ENCODE measurements at regions not wholly inside any gene's neighbourhood (a gene's known extent, or its start where the extent isn't known, plus 50 kb on each side); places are given as distances from the start of the nearest gene placed in this dataset.

DNA sequence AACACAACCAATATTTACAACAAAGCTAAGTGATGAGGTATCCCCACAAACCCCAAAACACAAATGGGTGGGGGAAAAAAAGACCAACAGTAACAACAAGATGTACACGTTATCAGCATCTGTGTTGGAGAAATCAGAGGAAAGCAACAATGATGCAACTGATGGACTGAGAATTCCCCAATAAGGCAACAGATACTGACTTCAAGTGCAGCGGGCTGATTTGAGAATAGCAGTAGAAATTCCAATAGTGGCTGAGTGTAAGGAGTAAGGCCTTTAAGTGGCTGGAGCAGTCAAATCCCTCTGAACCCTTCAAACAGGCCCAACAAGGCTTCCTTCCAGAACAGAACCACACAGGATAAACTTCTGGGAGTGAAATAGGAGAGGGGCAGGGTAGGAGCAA, 97.6 kb downstream of the TM2D1 start:
- no peak for DNase-seq

DNA sequence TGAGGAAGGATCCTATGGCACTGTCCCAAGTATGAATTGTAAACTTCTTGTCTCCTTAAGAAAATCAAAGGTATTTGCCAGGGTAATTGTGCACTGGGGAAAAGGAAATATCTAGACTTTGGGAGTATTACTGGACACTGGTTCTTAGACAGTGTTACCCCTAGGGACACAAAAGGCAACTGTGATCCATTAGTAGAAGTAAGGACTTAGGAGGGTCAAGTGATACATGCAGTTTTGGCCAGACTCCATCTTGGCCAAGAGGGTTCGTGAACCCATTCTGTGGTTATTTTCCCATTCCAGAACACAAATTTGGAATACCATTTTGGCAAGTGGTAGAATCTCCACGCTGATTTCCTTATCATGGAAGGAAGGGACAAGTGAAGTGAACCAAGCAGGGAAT, 98.1 kb downstream of the TM2D1 start:
- DNase-seq, result no peak

DNA sequence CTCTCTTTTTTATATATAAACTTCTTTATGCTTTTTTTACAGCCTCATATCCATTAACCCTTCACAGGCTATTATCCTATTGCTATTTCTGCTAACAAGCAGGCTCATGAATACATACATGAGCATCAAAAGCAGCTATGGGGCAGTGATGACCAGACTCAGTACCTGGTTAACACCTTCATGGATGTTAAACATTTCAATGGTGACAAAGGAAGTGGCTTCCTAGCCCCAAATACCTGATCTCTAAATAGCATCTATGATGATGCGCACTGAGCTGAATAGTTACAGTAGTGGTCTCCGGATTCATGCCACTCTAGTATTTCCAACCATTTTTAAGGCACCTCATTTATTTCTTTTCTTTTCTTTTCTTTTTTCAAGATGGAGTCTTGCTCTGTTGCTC, 101.1 kb downstream of the TM2D1 start:
- no peak for DNase-seq

DNA sequence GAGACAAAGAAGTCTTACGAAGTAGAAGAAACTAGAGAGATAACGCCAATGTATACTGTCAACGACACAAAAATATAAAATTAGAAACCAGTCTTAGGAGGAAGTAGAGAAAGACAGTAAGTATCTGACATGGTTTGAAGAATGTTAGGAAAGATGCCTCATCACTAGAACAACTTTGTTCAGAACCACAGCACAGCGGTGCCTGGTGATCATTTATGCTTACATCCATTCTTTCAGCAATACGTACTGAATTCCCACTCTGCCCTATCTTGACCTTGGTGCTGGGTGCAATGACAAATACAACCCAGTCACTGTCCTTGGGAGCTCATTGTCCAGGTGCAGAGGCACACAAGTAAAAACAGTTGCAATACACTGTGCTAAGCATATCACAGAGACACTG, 104.4 kb downstream of the TM2D1 start:
- DNase-seq, result no peak

DNA sequence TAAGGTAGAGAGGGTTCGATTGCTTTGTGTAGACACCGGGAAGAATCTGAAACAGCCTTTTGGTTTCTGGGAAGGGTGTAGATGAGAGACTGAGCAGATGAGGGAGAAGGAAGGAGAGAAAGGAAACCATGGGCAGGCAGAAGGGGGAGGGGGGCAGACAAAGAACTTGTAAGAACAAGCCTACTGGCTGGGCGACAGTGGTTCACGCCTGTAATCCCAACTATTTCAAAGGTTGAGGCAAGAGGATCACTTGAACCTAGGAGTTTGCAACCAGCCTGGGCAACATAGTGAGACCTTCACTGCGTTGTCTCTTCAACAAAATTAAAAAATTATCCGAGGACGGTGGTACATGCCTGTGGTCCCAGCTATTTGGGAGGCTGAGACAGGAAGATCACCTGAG, 106.2 kb downstream of the TM2D1 start:
- DNase-seq, result no peak

DNA sequence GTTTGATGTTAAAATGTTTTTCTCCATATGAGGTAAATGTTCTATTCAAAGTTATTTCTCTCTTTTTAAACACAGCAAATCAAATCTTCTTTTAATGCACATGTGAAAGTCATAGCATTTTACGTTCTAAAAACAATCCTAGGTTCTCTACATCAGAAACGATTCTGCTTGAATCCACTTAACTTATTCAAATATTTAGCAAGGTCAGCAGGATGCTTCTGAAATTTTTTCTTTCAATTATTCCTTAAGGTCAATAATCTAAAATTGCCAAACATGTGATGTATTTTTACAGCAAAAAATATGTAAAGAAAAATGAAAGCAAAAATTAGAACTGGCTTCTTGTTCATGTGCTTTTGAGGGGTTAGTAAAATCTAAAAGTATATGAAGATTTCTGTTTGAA, 106.7 kb downstream of the TM2D1 start:
- DNase-seq, result no peak

DNA sequence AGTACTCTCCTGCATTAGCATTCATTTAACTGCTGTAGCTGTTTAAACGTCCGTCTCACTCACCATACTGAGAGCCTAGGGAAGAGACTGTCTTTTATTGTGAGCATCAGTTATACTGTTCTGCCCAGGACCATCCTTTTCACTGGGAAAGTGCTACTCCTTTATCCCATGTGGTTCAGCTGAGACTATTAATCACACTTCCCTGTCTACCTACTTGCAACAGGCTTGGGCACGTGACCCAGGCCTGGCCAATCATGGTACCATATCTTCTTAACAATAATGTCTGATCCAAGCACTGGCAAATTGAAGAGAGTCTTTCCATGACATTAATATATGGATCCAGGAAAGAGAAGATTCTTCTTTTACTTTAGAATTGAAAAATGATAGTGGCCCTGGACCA, 108.1 kb downstream of the TM2D1 start:
- DNase-seq, result no peak

DNA sequence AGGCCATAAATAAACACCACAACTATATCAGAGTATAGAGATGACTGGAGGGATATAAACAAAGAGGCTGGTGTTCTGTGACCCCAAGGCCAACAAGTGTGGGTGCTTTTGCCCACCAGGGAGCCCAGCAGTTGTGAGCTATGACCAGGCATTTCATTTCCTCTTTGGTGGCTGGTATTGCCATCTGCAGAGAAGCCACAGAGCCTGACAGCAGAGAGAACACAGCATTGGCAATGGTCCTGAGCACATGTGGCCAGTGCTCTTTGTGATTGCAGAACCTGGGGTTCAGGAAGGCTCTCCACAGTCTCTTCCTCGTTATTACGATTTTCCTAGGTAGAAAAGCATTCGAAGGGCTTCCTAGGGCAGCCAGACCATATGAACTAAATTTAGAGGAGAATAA, 112.3 kb downstream of the TM2D1 start:
- no peak for DNase-seq

DNA sequence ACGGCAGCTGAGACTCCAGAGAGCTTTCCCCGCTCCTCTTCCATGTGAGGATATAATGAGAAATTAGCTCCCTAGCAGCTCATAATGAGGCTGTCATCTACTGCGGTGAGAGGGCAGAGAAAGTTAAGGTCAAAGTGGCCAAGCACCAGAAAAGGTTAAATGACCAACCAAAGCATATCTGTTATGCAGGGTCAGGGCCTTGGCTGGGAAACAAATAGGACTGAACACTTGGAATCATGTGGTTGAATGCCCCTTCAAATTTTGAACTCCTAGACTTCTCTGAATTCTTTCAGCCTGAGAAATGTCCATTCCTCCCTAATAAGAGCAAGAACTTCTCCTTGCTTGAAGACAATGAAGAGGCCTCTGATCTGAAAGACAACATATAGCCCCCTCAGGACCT, 115.9 kb downstream of the TM2D1 start:
- no peak for DNase-seq

DNA sequence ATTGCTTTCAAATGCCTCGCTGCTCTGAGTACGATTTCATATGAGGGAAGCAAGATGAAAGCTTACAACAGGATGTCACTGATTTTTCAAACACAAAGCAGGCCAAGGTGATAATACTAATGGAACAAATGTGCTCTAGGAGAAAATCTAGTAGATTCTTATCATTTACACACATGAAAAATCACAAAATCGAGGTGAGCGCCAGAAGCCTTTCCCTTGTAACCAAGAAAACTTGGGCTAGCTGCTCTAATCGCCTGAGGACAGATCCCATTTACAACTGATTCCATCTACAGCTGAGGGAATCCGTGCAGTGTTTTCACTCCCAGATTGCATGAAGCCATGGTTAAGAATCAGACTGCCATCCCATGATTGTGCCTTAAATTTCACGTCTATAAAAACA, 117.5 kb downstream of the TM2D1 start:
- no peak for DNase-seq

DNA sequence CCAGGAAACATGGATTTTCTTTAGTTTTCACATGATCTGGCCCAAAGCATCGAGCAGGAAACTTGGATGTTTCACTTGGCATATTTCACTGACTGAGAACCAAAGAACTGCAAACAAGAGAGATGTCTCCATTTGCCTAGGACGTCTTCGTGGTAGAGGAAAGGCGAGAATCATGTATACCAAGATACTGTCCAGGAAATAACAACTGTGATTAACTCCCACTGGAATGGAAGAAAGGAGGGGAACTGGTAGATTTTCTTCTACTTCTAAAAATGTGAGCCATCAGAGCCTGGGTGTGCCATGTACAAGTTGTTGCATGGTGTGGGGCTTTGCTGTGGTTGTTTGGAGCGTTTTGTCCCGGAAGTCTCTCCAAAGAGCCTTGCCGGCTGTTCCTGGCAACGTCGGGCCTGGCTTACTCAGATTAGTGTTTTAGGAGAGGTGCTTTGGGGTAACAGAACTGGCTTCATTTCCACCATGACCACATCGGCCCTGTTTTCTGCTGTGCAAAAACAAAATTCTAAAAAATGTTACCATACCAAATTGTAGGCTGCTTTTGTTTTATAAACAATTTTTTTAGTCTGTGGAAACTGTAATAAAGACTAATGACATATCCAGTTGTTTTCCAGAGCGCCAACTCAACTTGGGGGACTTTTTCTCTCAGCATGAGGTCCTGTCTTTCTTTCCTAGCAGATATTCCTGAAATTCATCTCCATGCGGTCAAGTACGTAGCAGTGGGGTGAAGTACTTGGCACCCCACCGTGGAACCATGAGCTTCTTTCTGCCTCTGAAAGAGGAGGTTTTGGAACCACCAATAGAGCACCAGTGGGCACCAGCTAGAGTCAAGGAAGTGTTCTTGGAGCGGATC, 118.3 kb downstream of the TM2D1 start:
- DNase-seq, result no peak

DNA sequence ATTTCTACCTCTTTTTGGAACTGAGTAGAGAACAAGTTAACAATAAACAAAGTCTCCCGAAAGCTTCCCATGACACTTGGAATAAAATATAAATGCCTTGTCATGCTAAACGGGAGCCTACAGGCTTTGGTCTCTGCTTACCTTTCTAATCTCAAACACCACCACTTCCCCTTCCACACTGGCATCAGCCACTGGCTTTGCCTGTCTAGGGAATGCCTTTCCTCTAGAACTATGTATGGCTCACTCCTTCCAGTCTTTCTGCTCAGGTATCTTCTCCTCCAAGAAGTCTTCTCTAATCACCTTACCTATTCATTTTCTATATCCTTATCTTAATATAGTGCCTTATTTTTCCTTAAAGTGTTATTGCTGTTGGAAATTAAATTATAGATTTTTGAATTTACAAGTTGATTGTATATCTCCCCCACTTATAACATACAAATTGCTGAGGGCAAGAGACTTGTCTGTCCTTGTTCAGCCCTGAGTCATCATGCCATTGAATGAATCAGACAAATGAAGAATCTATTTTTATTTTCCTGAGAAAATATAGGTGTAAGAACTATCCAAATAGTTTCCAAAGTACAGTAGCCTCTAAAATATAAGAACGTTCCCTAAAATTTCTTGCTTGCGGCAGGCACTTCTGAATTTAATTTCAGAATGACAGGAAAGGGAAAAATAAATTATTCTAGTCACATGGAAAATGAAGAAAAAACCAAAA, 119.2 kb downstream of the TM2D1 start:
- DNase-seq, result no peak

DNA sequence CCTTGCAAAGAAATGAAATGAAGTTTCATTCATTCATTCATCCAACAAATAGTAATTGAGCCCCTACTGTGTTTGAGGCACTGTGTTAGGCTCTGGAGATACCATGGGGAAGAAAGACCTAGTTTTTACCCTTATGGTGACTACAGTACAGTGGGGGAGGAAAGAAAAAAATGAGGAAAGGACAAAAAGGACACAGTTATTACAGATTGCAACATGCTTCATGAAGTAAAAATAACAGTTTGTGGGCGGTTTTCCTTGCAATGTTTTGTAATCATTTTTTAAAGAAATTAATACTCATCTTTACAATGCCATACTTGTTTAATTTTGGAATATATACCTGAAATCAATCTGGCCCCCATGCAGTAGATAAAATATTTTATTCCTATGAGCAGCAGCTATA, 120.3 kb downstream of the TM2D1 start:
- DNase-seq, result no peak

DNA sequence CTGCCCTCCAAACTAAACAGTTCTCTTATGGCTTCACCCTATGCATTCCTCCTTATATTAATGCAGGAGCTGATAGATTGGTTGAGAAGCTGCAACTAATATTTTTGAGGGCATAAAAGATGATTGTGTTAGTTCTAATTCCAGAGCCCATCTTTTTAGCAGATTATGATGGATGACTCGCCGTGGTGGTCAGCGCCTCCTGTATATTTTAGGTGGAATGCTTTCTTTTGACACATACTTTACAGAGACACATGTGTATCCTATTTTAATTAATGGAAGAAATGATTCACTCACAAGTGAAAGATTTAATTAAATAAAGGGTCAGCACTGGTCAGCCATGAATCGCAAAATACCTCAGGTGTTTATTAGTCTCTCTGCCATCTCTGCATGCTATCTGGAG, 120.7 kb downstream of the TM2D1 start:
- no peak for DNase-seq

DNA sequence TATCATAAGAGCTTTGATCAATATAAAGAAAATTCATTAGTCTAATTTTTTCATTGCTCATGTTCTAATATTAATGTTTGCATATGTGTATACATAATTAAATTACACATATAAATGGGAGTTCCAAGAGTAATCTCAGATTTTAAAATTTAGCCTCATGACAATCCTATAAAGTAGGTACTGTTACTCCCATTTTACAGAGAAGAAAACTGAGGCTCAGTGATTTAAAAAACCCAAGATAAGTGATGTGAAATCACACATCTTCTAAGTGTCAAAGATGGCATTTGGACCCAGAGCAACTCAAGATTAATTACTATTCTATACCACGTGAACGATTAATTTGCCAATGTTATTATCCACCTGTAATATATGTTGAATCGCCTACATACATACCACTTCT, 122.3 kb downstream of the TM2D1 start:
- DNase-seq, result no peak

DNA sequence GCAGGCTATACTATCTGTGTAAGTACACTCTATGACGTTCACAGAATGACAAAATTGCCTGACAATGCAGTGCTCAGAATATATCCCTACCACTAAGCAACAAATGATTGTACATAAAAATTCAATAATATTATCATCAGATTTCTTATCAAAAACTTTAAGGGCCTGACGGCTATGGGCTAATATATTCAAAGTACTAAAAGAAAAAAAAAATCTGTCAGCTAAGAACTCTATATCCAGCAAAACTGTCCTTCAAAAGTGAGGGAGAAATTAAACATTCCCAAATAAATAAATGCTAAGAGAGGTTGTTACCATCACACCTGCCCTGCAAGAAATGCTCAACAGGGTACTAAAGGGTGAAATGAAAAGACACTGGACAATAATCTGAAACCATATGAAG, 127.3 kb downstream of the TM2D1 start:
- no peak for DNase-seq

DNA sequence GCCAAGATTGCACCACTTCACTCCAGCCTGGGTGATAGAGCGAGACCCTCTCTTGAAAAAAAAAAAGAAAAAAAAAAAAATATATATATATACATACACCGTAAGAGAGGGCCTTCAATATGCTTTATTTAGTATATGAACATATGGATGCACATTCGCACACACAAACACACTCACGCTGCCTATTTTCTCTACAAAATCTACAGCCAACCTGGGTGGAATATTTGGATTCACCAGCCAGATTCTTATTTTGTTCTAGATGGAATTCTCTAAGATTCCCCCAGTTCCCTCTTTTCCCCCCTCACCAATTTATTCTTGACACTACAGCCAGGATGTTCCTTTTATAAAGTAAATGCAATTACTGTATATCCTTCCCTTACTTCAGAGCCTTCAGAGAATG, 131.6 kb downstream of the TM2D1 start:
- no peak for DNase-seq

DNA sequence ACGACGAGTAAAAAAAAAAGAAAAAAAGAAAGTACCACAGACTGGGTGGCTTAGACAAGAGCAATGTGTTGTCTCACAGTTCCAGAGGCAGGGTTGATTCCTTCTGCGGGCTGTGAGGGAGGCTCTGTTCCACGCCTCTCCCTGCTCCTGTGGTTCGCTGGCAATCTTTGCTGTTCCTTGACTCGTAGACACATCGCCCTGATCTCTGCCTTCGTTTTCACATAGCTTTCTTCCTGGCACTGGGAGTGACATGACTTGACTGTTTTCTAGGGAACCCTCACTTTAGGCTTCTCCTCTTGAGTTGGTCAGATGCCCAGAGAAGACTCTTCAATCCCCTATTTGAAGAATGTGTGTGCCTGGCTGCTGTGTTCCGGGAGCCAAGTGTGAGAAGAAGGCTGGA, 133.6 kb downstream of the TM2D1 start:
- no peak for DNase-seq

DNA sequence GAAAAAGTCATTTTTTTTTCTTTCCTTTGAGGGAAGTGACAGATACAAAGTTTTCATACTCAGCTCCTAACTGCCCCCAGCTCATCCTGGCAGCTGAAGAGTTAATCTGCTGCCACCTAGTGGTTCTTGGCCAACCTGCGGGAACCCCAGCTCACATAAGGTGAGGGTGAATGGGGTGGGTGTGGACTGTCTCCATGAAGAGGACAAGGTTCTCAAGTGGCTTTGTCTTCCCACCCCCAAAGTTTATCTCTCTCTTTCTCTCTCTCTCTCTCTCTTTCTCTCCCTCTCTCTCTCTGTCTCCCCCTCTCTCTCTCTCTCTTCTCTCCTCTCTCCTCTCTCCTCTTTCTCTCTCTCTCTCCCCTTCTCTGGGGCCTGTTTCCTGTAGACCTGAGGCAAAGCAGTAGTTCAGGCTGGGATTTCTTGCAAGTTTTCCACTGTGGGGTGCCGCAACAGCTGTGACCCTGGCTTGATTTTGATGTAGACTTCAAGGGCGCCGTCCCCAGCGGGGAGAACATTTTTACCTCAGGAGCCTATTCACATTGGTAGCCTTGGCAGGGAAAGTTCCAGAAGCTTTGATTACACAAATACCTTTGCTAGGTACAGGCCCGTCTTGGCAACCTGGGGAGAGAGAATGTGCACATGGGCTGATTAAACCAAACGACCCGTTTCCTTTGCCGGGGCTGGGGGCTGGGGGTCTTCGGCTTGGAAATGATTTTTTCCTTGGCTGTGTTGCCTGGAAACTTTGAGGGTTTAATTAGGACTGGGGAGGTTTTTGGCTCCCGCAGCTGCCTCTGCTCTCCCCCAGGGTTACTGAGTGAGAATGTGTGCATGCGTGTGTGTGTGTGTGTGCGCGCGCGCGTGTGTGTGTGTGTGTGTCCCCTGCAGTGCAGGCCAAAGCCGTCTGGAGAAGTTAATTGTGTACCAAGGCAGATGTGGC, 135.9 kb downstream of the TM2D1 start:
- peak; percentile 41 for DNase-seq

DNA sequence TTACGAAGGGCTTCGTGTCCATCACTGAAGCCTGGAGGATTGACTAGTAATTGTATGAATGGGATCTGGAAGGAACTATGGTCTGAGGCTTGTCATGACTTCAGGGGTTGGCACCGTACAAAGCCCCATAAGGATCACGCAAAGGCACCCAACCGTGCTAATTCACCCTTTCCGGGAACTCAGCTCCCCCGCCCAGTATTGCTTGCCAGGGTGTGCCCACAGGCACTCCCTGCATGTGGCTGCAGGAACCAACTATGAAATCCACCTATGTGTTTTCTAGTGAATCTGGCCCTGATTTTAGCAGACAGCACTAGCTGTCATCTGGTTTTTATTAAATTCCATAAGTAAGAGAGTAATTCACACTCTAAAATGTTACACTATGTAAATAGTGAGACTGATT, 139.2 kb downstream of the TM2D1 start:
- no peak for DNase-seq

DNA sequence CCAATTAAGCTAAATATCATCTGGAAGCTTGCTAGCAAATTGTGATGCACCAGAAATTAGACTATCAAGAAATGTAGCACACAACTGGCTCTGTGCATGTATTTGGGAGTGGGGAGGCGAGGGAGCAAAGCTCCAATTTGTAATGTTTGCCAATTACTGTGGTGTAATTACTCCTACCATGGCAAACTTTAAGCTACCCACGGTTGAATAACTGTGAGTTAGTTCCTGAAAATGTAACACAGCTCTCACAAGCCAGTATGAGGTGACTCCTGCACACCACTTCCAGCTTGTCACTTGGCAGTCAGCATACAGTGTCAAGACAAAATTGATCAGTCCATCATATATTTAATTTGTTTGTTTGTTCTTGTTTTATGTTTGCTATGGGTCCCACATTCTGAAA, 141.2 kb downstream of the TM2D1 start:
- no peak for DNase-seq

DNA sequence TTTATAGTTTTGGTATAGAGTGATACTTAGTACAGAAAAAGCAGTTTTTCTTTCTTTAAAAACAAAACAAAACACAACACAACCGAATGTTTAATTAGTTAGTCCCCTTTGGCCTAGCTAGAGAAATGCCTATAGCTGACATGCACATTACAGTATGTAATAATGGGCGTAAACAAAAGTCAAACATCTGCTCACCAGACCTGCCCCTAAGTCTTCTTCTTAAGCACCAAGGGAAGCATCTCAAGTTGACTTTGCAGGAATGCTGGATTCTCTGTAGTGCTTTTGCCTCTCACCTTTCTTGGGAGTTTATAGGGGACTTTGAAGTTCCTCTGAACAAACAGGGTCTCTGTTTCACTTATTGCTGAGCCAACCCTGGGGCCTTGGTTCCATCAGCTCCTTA, 143.7 kb downstream of the TM2D1 start:
- no peak for DNase-seq

DNA sequence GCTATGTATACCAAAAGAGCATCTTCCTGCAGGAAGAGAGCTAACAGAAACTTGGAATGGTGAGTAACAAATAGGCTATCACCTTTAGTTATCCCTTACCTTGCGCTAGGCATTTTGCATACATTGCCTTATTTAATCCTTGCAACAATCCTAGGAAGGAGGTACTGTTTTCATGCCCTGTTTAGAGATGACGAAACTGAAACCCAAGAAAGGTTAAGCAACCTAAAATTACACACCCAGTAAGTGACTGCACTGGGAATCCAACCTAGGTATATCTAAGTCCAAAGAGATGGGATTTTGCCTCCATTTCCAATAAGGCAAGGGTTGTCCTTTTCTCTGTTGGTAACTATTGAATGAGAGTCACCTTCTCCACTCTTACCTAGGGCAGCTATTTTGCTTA, 144.5 kb downstream of the TM2D1 start:
- no peak for DNase-seq

DNA sequence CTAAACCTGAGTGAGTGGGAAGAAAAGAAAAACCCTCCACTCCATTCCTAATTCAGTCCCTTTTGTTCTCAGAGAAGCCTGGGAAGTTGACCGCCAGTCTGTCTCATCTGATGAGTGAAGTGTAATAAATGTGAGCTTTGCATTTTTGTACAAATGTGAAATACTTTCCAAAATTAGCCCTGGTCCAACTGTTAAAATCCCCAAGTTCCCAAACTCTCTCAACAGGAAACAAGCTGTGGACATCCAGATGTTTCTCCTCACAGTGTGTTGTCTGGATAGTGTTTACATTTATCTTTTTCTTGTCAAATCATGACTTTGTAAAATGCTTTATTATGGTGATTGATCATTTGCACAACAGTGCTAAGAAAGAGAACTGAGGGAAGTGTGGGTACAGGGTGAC, 145.1 kb downstream of the TM2D1 start:
- no peak for DNase-seq

Measured in SHP77 treated with DMSO at 0.1 percent for 48 hours (cell line).